GM23338 (cell line): ENCODE measurements at regions not wholly inside any gene's neighbourhood (a gene's known extent, or its start where the extent isn't known, plus 50 kb on each side); places are given as distances from the start of the nearest gene placed in this dataset.

Experiments used
- ATAC-seq: fragments of 200-7000 bp; cut with Tn5 transposase; 3 replicates; pipeline ENCODE4 v1.9.1; 2020
- DNase-seq: peaks from one replicate; pipeline ENCODE4 v3.0.0-alpha.2; 2015; ENCODE audit warnings: low spot score
- H2AFZ ChIP-seq: fragments of 200-600 bp; sonication (generic); 2 replicates; pipeline ENCODE4 v1.8.0; 2016; ENCODE audit warnings: antibody characterized with exemption, mild to moderate bottlenecking, moderate library complexity
- H3F3A ChIP-seq: fragments of 200-600 bp; sonication (generic); replicated peaks from 2 replicates; pipeline ENCODE4 v1.8.0; 2017; ENCODE audit warnings: antibody characterized with exemption, mixed run types, low read depth
- H3K27ac ChIP-seq: fragments of 200-600 bp; sonication (generic); 2 replicates; pipeline ENCODE4 v1.6.1; 2016; ENCODE audit warnings: low read depth
- H3K27me3 ChIP-seq: fragments of 200-600 bp; sonication (generic); 2 replicates; pipeline ENCODE4 v1.8.0; 2016; ENCODE audit warnings: mild to moderate bottlenecking, mixed run types, moderate library complexity; ENCODE audit not compliant: insufficient read depth
- H3K36me3 ChIP-seq: fragments of 200-600 bp; sonication (generic); 2 replicates; pipeline ENCODE4 v1.8.0; 2016; ENCODE audit warnings: mild to moderate bottlenecking; ENCODE audit not compliant: insufficient read depth
- H3K4me1 ChIP-seq: fragments of 200-600 bp; sonication (generic); 2 replicates; pipeline ENCODE4 v1.8.0; 2016; ENCODE audit warnings: mild to moderate bottlenecking, moderate library complexity; ENCODE audit not compliant: insufficient read depth
- H3K4me2 ChIP-seq: fragments of 200-600 bp; sonication (generic); 2 replicates; pipeline ENCODE4 v1.7.1; 2017; ENCODE audit warnings: mixed run types
- H3K4me3 ChIP-seq: fragments of 200-600 bp; sonication (generic); 2 replicates; pipeline ENCODE4 v1.6.1; 2016; ENCODE audit warnings: mixed run types
- H3K79me2 ChIP-seq: fragments of 200-600 bp; sonication (generic); replicated peaks from 2 replicates; pipeline ENCODE4 v1.8.0; 2017; ENCODE audit warnings: mild to moderate bottlenecking; ENCODE audit not compliant: insufficient read depth
- H3K9me2 ChIP-seq: fragments of 200-600 bp; sonication (generic); 2 replicates; pipeline ENCODE4 v1.8.0; 2017; ENCODE audit not compliant: insufficient read depth
- H4K20me1 ChIP-seq: fragments of 200-600 bp; sonication (generic); replicated peaks from 2 replicates; pipeline ENCODE4 v1.8.0; 2017; ENCODE audit warnings: mild to moderate bottlenecking; ENCODE audit not compliant: insufficient read depth
- H3K27ac Mint-ChIP-seq: 2 replicates; pipeline ENCODE4 v1.8.0; 2020; ENCODE audit warnings: inconsistent platforms, mild to moderate bottlenecking, moderate library complexity, mixed read lengths
- H3K27me3 Mint-ChIP-seq: 3 replicates; pipeline ENCODE4 v1.8.0; 2022; ENCODE audit warnings: low read depth, mild to moderate bottlenecking, moderate library complexity, mixed read lengths, inconsistent platforms; ENCODE audit not compliant: insufficient read depth, poor library complexity
- H3K36me3 Mint-ChIP-seq: 3 replicates; pipeline ENCODE4 v1.8.0; 2021; ENCODE audit warnings: low read depth, mild to moderate bottlenecking, inconsistent platforms, moderate library complexity, mixed read lengths
- H3K4me1 Mint-ChIP-seq: 3 replicates; pipeline ENCODE4 v1.8.0; 2020; ENCODE audit warnings: mild to moderate bottlenecking, inconsistent platforms, mixed read lengths
- H3K4me3 Mint-ChIP-seq: 3 replicates; pipeline ENCODE4 v1.8.0; 2021; ENCODE audit warnings: moderate library complexity, mild to moderate bottlenecking, inconsistent platforms, mixed read lengths
- H3K9me3 Mint-ChIP-seq: 3 replicates; pipeline ENCODE4 v1.8.0; 2020; ENCODE audit warnings: moderate library complexity, mild to moderate bottlenecking, inconsistent platforms, mixed read lengths
- CREB1 ChIP-seq: fragments of 250-450 bp; sonication (Bioruptor Pico); IDR thresholded peaks from 2 replicates; pipeline ENCODE4 v1.5.0; 2020; ENCODE audit warnings: low read depth, mild to moderate bottlenecking, moderate library complexity
- ETS1 ChIP-seq: IDR thresholded peaks from 2 replicates; pipeline ENCODE4 v1.6.1; 2016; ENCODE audit warnings: antibody characterized with exemption
- EZH2 ChIP-seq: fragments of 200-600 bp; sonication (generic); IDR thresholded peaks from one replicate; pipeline ENCODE4 v1.8.0; 2017; ENCODE audit warnings: antibody characterized with exemption, mild to moderate bottlenecking, low read depth; ENCODE audit not compliant: unreplicated experiment
- JUNB ChIP-seq: IDR thresholded peaks from one replicate; pipeline ENCODE4 v1.6.1; 2016; ENCODE audit warnings: antibody characterized with exemption; ENCODE audit not compliant: unreplicated experiment
- NANOG ChIP-seq: IDR thresholded peaks from 2 replicates; pipeline ENCODE4 v1.6.1; 2016; ENCODE audit warnings: antibody characterized with exemption, borderline replicate concordance
- POLR2AphosphoS5 ChIP-seq: IDR thresholded peaks from 2 replicates; pipeline ENCODE4 v1.6.1; 2016; ENCODE audit warnings: antibody characterized with exemption, low read depth
- REST ChIP-seq: IDR thresholded peaks from one replicate; pipeline ENCODE4 v1.6.1; 2018; ENCODE audit warnings: antibody characterized with exemption; ENCODE audit not compliant: unreplicated experiment
- STAT1 ChIP-seq: IDR thresholded peaks from one replicate; pipeline ENCODE4 v1.6.1; 2016; ENCODE audit warnings: antibody characterized with exemption; ENCODE audit not compliant: unreplicated experiment
- ZNF331 ChIP-seq: fragments of 250-450 bp; sonication (Bioruptor Pico); IDR thresholded peaks from 2 replicates; pipeline ENCODE4 v1.5.0; 2020; ENCODE audit warnings: low read depth, mild to moderate bottlenecking, moderate library complexity
- ZNF462 ChIP-seq: fragments of 250-450 bp; sonication (Bioruptor Pico); IDR thresholded peaks from 2 replicates; pipeline ENCODE4 v1.5.0; 2020; ENCODE audit warnings: mild to moderate bottlenecking, moderate library complexity

GRCh38 chr18:66780609-66781008 lies 176.7 kb upstream of the CDH19 start:
- no peaks in the 10 kb centered on the region for H3K36me3 ChIP-seq
- no peaks in the 10 kb centered on the region for H3K27me3 ChIP-seq
- no peaks in the 10 kb centered on the region for H3K79me2 ChIP-seq
- Mint-ChIP-seq H3K4me3 (no peak overlapping the region), H3K27ac (no peak overlapping the region), H3K4me1 (peaks cover 5% of the 10 kb centered on the region; the same call in 1 of the 3 replicates), H3K36me3 (no peaks in the 10 kb centered on the region), H3K27me3 (no peaks in the 10 kb centered on the region), H3K9me3 (no peaks in the 10 kb centered on the region)
- H3F3A ChIP-seq, result no peaks in the 10 kb centered on the region
- no peak overlapping the region for H3K4me3 ChIP-seq
- no peak overlapping the region for H3K27ac ChIP-seq
- H3K4me2 ChIP-seq, result no peak overlapping the region
- no peak for TF ChIP-seq STAT1
- no peak for TF ChIP-seq NANOG
- TF ChIP-seq REST, result no peak
- no peak for TF ChIP-seq POLR2AphosphoS5
- TF ChIP-seq ETS1, result no peak
- TF ChIP-seq CREB1 (CRISPR knock-in tag), result no peak
- no peak for TF ChIP-seq EZH2
- TF ChIP-seq JUNB, result no peak
- TF ChIP-seq ZNF462 (CRISPR knock-in tag), result no peak
- no peak for TF ChIP-seq ZNF331 (CRISPR knock-in tag)
- ATAC-seq, result no peak
- H2AFZ ChIP-seq, result no peak overlapping the region
- 0 out of 2 replicates have a peak, but pooled peaks cover 4% of the 10 kb centered on the region for H3K4me1 ChIP-seq
- no peak for DNase-seq
- H4K20me1 ChIP-seq, result no peaks in the 10 kb centered on the region
- no peaks in the 10 kb centered on the region for H3K9me2 ChIP-seq
